K562 (cell line): ENCODE measurements at regions not wholly inside any gene's neighbourhood (a gene's known extent, or its start where the extent isn't known, plus 50 kb on each side); places are given as distances from the start of the nearest gene placed in this dataset.

Experiments used
- MGA ChIP-seq: fragments of 450-650 bp; IDR thresholded peaks from 2 replicates; pipeline ENCODE4 v1.6.1; 2016; ENCODE audit warnings: mild to moderate bottlenecking, moderate library complexity

DNA sequence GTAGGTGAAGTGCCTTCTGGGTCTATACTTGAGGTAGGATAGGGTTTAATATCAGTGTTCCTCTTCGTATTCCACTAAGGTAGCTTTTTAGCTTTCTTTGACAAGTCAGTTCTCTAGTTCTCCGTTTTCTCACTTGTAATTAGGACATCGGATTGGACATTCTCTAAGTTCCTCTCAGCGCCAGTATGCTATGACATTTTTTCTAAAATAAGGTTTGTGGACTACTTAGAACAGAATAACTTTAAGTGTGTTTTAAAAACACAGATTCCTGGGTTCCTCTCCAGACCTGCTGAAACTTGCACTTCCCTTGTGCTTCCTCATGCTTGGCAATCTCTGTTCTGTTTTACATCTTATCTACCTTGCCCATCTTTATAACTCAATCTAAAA, 69.3 kb upstream of the YWHAQ start (continued):
- TF ChIP-seq MGA, result no peak
